HCT116 (cell line): ENCODE measurements at regions not wholly inside any gene's neighbourhood (a gene's known extent, or its start where the extent isn't known, plus 50 kb on each side); places are given as distances from the start of the nearest gene placed in this dataset.

Experiments
- ATF3 ChIP-seq: IDR thresholded peaks from 2 replicates; pipeline ENCODE4 v1.6.1; 2012
- CBX3 ChIP-seq: IDR thresholded peaks from 2 replicates; pipeline ENCODE4 v1.6.1; 2012; ENCODE audit warnings: low read depth
- CTCF ChIP-seq, 3 experiments: fragments of 200-600 bp in 1 of 3; sonication (generic) in 1 of 3; IDR thresholded peaks in 2 of 3; conservative IDR thresholded peaks in 1 of 3; 2 replicates each; pipeline ENCODE4 v1.5.1; 2012 to 2017; ENCODE audit warnings: low read depth in 2 of 3, low read length in 2 of 3, antibody characterized with exemption in 1 of 3, borderline replicate concordance in 1 of 3, control low read depth in 1 of 3, mild to moderate bottlenecking in 1 of 3, mixed read lengths in 1 of 3, mixed run types in 1 of 3, moderate library complexity in 1 of 3; ENCODE audit not compliant: insufficient read depth in 1 of 3
- EZH2 ChIP-seq: fragments of 200-600 bp; sonication (generic); IDR thresholded peaks from 2 replicates; pipeline ENCODE4 v1.6.1; 2017; ENCODE audit warnings: antibody characterized with exemption, mixed run types
- EZH2phosphoT487 ChIP-seq: fragments of 200-600 bp; IDR thresholded peaks from 2 replicates; pipeline ENCODE4 v1.6.1; 2018; ENCODE audit warnings: antibody characterized with exemption, borderline replicate concordance
- FOSL1 ChIP-seq: IDR thresholded peaks from 2 replicates; pipeline ENCODE4 v1.6.1; 2012; ENCODE audit warnings: low read depth
- MAX ChIP-seq: IDR thresholded peaks from 2 replicates; pipeline ENCODE4 v1.6.1; 2012
- POLR2A ChIP-seq: IDR thresholded peaks from 2 replicates; pipeline ENCODE4 v1.7.0; 2011; ENCODE audit warnings: borderline replicate concordance; ENCODE audit not compliant: insufficient read depth, insufficient read length; ENCODE audit errors: extremely low read depth
- POLR2AphosphoS5 ChIP-seq: IDR thresholded peaks from 2 replicates; pipeline ENCODE4 v1.6.1; 2011; ENCODE audit warnings: mild to moderate bottlenecking, low read depth, low read length, moderate library complexity
- REST ChIP-seq: IDR thresholded peaks from 2 replicates; pipeline ENCODE4 v1.6.1; 2012; ENCODE audit warnings: low read depth
- TCF7L2 ChIP-seq: IDR thresholded peaks from 2 replicates; pipeline ENCODE4 v1.7.0; 2011; ENCODE audit warnings: borderline replicate concordance, inconsistent platforms; ENCODE audit not compliant: insufficient read depth, insufficient read length; ENCODE audit errors: extremely low read depth
- ZBTB33 ChIP-seq: IDR thresholded peaks from 2 replicates; pipeline ENCODE4 v1.6.1; 2011; ENCODE audit warnings: mild to moderate bottlenecking, low read length, moderate library complexity; ENCODE audit not compliant: insufficient replicate concordance; ENCODE audit errors: extremely low read depth
- ZFX ChIP-seq: fragments of 450-650 bp; IDR thresholded peaks from 2 replicates; pipeline ENCODE4 v1.6.1; 2017
- ZNF274 ChIP-seq: fragments of 200-500 bp; sonication (Bioruptor generic); IDR thresholded peaks from 2 replicates; pipeline ENCODE4 v1.6.1; 2014; ENCODE audit warnings: mild to moderate bottlenecking, low read depth, low read length, inconsistent platforms

- TF ChIP-seq CTCF (IDR thresholded peaks at IDR 0.05 in 2 of 3, conservative IDR thresholded peaks at IDR 0.05 in 1 of 3; ENCODE audit: borderline replicate concordance in 1 of 3, insufficient read depth in 1 of 3, low read depth in 2 of 3, low read length in 2 of 3) (no peak), EZH2 (no peak), POLR2AphosphoS5 (no peak), ZFX (no peak), ZNF274 (no peak), REST (no peak), POLR2A (no peak), TCF7L2 (no peak), FOSL1 (no peak), CBX3 (no peak), MAX (no peak), ZBTB33 (no peak), ATF3 (no peak), EZH2phosphoT487 (no peak)
These were observed 382.6 kb upstream of the SHH start for GRCh38 chr7:156194813-156195212.
